ENCODE measurements at regions not wholly inside any gene's neighbourhood (a gene's known extent, or its start where the extent isn't known, plus 50 kb on each side); places are given as distances from the start of the nearest gene placed in this dataset.

DNA sequence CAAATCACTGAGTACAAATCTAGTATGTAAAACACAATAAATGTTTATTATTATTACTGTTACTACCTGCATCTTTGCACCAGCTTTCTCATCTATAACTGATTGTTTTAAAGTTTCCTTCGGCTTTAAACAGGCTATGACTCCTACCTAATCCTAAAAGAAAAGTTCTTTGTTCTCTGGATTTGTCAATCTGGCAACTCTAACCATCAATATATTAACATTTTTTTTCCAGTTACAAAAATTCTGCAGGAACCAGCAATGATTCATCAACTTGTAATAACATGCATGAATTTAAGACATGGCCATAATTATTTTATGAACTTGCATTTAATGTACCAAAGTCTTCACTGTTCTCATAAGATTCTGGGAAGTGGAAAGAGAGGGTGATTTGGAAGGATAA is 228.5 kb downstream of the PIK3R1 start:
- in situ Hi-C loops (cut with MboI; ENCODE audit: low sequenced_read_pairs, unreplicated experiment): no loop called here
- DNase-seq (ENCODE audit: low spot score): no peak
- TF ChIP-seq, protein P1, sequence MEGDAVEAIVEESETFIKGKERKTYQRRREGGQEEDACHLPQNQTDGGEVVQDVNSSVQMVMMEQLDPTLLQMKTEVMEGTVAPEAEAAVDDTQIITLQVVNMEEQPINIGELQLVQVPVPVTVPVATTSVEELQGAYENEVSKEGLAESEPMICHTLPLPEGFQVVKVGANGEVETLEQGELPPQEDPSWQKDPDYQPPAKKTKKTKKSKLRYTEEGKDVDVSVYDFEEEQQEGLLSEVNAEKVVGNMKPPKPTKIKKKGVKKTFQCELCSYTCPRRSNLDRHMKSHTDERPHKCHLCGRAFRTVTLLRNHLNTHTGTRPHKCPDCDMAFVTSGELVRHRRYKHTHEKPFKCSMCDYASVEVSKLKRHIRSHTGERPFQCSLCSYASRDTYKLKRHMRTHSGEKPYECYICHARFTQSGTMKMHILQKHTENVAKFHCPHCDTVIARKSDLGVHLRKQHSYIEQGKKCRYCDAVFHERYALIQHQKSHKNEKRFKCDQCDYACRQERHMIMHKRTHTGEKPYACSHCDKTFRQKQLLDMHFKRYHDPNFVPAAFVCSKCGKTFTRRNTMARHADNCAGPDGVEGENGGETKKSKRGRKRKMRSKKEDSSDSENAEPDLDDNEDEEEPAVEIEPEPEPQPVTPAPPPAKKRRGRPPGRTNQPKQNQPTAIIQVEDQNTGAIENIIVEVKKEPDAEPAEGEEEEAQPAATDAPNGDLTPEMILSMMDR (IDR thresholded peaks at IDR 0.05; ENCODE audit: borderline replicate concordance, control extremely low read depth, extremely low read depth, insufficient read depth, missing control alignments): no peak

DNA sequence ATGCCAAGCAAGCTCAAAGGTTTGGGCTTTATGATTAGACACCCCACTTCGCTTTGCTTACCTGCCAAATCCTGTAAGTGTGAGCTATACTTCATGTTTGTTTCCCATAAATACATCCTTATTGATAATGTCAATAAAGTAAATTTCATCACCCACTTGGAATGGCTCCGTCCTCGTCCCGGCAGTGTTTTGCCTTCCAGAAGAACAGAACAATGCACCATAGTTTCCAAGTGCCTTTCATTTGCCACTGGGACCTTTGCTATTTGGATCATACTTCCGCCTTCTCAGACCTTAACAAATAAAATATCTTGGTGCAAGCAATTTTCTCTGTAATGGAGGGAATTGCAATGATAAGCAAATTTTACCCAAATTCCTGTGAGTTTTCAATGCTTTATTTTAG is 229.3 kb downstream of the PIK3R1 start:
- in situ Hi-C loops (cut with MboI; ENCODE audit: low sequenced_read_pairs, unreplicated experiment): no loop called here
- TF ChIP-seq, protein P1 (IDR thresholded peaks at IDR 0.05; ENCODE audit: borderline replicate concordance, control extremely low read depth, extremely low read depth, insufficient read depth, missing control alignments): no peak
- no peak for DNase-seq (ENCODE audit: low spot score)

GRCh38 chr5:68445257-68446069 is 229.9 kb downstream of the PIK3R1 start:
- no peak for DNase-seq (ENCODE audit: low spot score)
- in situ Hi-C loops (cut with MboI; ENCODE audit: low sequenced_read_pairs, unreplicated experiment): no loop called here
- TF ChIP-seq, protein P1 (IDR thresholded peaks at IDR 0.05; ENCODE audit: borderline replicate concordance, control extremely low read depth, extremely low read depth, insufficient read depth, missing control alignments): no peak

DNA sequence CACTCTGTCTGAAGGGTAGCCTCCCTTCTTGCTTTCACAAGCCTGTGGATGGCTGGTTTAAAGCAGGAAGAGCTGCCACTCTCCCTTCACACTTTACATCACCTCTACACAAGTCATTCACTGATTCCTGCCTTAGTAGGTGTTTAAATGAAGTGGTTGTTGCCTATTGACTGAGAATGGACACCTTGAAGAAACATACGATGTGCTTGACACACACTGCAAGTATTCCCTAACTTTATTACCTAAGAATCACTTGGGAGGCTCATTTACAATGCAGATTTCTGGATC is 230.5 kb downstream of the PIK3R1 start:
- DNase-seq (ENCODE audit: low spot score): no peak
- TF ChIP-seq, protein P1 (IDR thresholded peaks at IDR 0.05; ENCODE audit: borderline replicate concordance, control extremely low read depth, extremely low read depth, insufficient read depth, missing control alignments): no peak
- in situ Hi-C loops (cut with MboI; ENCODE audit: low sequenced_read_pairs, unreplicated experiment): no loop called here

GRCh38 chr5:68446487-68446894 is 230.9 kb downstream of the PIK3R1 start:
- DNase-seq (ENCODE audit: low spot score): peak; percentile 54
- in situ Hi-C loops (cut with MboI; ENCODE audit: low sequenced_read_pairs, unreplicated experiment): no loop called here
- TF ChIP-seq, protein P1 (IDR thresholded peaks at IDR 0.05; ENCODE audit: borderline replicate concordance, control extremely low read depth, extremely low read depth, insufficient read depth, missing control alignments): no peak

GRCh38 chr5:68447136-68447929 is 231.8 kb downstream of the PIK3R1 start:
- in situ Hi-C loops (cut with MboI; ENCODE audit: low sequenced_read_pairs, unreplicated experiment): no loop called here
- DNase-seq (ENCODE audit: low spot score): no peak
- TF ChIP-seq, protein P1 (IDR thresholded peaks at IDR 0.05; ENCODE audit: borderline replicate concordance, control extremely low read depth, extremely low read depth, insufficient read depth, missing control alignments): no peak

All from GM13976 (cell line).